H54 (cell line): ENCODE measurements at regions not wholly inside any gene's neighbourhood (a gene's known extent, or its start where the extent isn't known, plus 50 kb on each side); places are given as distances from the start of the nearest gene placed in this dataset.
"Not testable (repeated sequence)": the region's sequence is repeated elsewhere in the genome, so short reads cannot be mapped to it uniquely, and the experiment has no call there.

Source experiments
- DNase-seq: peaks from one replicate; pipeline ENCODE4 v3.0.0; 2011; ENCODE audit warnings: low spot score, mixed read lengths; ENCODE audit not compliant: insufficient read length
- FAIRE-seq: peaks from 3 replicates; lab custom pipeline; 2011; peaks lifted over from hg19 to GRCh38; lab: Jason Lieb, UNC
- POLR2A ChIP-seq: IDR thresholded peaks from 2 replicates; pipeline ENCODE4 v1.6.1; 2011; ENCODE audit warnings: low read depth, mild to moderate bottlenecking, low read length

- no peak for FAIRE-seq
- no peak for DNase-seq
- TF ChIP-seq POLR2A: no peak
Observed at GRCh38 chr6:168177103-168177891, 98.3 kb upstream of the FRMD1 start.

- FAIRE-seq: no peak
- TF ChIP-seq POLR2A: no peak
- no peak for DNase-seq
Observed at GRCh38 chr6:168171673-168172353, 92.8 kb upstream of the FRMD1 start.

GRCh38 chr6:168170841-168171601 lies 92.0 kb upstream of the FRMD1 start:
- no peak for DNase-seq
- no peak for TF ChIP-seq POLR2A
- FAIRE-seq: no peak

DNA sequence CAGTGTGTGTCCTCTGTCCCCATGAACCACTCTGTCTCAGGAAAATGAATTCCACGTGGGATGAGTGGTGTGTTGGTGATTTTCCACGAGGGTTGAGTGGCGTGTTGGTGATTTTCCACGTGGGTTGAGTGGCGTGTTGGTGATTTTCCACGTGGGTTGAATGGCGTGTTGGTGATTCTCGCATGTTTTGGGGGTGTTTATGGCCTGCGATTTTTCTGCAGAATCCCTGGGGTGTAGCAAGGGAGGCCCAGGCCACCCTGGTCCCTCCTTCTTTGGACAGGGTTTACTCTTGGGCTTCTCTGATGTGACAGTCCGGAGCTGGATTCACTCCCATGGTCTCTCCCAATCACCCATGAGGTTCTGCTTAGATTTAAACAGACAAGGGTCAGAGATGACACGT lies 90.6 kb upstream of the FRMD1 start:
- TF ChIP-seq POLR2A: no peak
- FAIRE-seq (no peak), DNase-seq (no peak)

DNA sequence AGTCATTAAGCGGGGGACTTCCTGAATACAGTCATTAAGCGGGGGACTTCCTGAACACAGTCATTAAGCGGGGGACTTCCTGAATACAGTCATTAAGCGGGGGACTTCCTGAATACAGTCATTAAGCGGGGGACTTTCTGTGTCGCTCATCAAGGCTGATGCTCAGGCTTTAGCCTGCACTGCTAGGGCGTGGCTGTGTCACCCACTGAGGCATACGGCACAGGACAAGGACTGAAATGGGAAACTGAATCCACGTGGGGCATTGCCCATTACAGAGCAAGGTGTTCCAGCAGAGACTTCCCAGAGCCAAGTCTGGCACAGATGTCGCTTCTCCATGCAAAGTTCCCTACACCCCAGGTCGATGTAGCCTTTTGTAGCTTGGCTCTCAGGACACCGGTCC lies 89.9 kb upstream of the FRMD1 start:
- not testable (repeated sequence) for DNase-seq, FAIRE-seq

DNA sequence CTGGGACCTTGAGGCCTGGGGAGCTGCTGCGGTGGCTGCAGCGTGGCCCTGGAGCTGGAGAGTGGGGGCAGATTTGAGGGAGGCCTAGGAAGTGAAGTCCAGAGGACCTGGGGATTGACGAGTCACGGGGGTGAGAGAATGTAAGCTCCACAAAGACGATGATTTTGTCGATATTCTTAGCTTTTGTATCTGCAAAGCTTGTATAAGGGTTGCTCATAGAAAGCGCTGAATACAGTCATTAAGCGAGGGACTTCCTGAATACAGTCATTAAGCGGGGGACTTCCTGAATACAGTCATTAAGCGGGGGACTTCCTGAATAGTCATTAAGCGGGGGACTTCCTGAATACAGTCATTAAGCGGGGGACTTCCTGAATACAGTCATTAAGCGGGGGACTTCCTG lies 89.3 kb upstream of the FRMD1 start:
- FAIRE-seq: not testable (repeated sequence)

DNA sequence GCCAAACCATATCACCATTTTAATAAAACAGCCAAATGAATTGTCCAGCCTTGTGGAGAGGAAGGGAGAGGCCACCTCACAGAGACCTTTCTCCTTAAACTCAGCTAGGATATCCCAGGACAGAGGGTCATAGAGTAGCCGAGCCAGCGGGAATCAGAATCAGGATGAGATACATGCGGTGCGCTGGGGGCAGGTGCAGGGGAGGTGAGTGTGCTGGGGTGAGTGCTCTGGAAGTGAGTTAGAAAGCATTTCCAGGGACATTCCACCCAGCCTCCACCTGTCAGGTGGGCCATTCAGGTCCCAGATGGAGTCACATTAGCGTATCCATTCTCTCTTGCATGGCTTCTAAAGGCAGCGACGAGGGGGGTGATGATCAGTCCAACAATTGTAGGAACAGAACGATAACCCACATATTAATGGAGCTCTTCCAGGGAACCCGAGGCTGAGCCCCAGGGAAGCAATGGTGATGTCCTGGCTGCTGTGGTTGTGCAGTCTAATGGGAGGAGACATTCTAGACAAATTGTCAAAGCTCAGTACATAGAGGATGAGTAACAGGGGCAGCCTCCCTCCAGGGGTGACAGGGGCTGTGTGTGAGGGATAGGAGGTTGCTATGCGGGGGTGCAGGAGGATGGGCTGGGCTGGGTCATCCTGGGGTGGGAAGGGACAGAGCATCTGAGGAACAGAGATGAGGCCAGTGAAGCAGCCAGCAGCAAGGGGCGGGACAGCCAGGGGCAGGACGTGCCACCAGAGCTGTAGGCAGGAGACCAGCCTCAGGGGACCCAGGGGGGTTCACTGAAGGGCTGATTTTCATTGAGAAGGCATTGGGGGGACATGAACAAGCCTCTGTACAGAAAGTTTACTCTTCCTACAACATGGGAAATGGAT lies 88.7 kb upstream of the FRMD1 start:
- no peak for DNase-seq
- no peak for TF ChIP-seq POLR2A
- no peak for FAIRE-seq

More for the DNA sequence above, 89.3 kb upstream of the FRMD1 start:
- not testable (repeated sequence) for DNase-seq

DNA sequence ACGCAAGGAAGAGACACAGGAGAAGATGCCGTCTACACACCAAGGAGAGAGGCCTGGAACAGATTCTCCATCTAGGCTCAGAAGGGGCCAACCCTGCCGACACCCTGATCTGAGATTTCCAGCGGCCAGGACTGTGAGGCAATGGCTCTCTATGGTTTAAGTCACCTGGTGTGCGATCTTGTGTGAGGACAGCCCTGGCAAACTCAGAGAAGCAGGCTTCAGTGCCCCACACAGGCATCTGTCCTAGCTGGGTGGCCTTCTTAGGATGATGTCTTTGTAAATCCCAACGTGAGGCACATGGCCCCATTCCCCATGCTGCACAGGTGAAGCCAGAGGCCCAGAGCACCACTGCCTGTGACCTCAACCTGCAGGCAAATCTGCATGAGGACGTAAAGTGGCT lies 87.6 kb upstream of the FRMD1 start:
- FAIRE-seq: no peak
- no peak for DNase-seq
- TF ChIP-seq POLR2A: no peak

- FAIRE-seq (no peak), DNase-seq (no peak)
- TF ChIP-seq POLR2A: no peak
Observed at GRCh38 chr6:168165891-168166290, 86.9 kb upstream of the FRMD1 start.

DNA sequence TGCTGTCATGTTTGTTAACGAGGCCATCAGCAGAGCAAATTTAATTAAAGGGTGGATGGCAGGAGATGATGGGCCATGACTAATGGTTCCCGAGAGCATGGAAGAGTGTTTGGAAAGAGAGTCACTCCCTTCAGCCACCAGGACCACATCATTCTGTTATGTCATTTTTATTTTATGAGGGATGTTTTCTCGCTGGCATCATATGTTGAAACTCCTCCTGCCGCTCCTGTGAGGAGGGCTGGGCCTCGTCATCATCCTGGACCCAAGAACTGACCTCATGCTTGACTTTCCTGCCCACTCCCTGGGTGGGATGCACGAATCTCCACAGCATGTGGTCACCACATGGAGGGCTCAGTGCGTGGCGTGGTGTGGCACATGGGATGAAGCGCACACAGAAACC lies 86.4 kb upstream of the FRMD1 start:
- FAIRE-seq (no peak), DNase-seq (no peak)
- no peak for TF ChIP-seq POLR2A

DNA sequence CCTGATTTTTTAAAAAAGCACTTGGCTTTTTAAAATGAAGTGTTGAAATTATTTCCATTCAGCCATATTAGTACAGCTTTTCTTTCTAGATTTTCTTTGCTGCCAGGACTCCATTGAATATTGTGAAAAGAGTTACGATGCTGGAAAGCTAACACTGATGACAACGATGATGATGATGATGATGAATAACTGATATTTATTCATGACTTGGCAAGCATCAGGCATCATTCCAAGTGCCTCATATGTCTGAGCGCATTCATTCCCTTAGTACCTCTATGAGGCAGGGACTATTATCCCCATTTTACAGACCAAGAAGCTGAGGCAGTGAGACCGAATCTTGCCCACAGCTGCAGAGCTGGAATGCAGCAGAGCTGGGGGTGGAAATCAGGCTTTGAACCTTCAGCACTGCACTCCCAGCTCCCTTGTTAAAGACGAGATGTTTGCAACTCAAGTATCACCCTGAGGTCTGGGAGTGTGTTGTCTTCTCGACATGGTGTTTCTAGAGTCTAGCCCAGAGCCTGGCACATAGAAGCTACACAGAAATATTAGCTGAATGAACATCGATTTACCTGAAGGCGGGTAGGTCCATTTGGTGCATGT lies 85.5 kb upstream of the FRMD1 start:
- no peak for TF ChIP-seq POLR2A
- DNase-seq (no peak), FAIRE-seq (no peak)

GRCh38 chr6:168163096-168163731 lies 84.2 kb upstream of the FRMD1 start:
- no peak for TF ChIP-seq POLR2A
- DNase-seq: no peak
- FAIRE-seq: no peak

DNA sequence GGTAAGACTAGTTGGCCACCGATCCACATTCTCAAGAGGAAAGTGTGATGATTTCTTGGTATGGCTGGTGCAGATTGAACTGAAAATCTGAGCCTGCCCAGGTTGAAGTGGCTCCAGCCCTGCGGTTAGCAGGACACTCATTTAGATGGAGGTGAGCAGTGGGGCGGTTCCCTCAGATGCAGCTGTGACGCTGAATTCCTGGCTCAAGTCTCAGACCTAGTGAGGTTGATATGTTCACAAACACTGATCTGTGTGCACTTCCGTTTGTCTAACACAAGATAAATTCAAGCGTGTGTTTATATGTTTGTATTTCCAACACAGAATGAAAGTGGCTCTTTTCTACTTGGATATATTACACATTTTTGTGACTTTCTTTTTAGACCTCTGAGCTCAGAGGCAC lies 83.4 kb upstream of the FRMD1 start:
- no peak for DNase-seq
- no peak for TF ChIP-seq POLR2A
- FAIRE-seq: no peak
